ENCODE measurements at regions not wholly inside any gene's neighbourhood (a gene's known extent, or its start where the extent isn't known, plus 50 kb on each side); places are given as distances from the start of the nearest gene placed in this dataset.

DNA sequence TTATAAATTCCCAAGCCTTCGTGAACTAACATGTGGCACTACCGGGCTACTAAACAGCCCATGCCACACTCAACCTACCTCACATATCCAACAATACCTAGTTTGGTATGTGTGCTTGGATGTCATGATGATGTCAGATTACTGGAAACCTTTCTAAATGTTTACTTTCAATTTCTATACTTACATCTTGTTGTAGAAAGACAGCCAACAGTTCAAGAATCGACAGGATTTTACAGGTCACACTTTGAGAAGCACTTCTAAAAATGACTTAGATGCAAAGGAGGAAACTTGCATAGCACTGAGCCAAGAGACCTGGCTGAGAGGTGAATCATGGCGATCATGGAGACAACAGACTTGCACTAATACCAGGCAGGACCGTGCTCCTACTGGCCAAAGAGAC, 209.9 kb downstream of the COL4A1 start:
- FAIRE-seq, result no peak

DNA sequence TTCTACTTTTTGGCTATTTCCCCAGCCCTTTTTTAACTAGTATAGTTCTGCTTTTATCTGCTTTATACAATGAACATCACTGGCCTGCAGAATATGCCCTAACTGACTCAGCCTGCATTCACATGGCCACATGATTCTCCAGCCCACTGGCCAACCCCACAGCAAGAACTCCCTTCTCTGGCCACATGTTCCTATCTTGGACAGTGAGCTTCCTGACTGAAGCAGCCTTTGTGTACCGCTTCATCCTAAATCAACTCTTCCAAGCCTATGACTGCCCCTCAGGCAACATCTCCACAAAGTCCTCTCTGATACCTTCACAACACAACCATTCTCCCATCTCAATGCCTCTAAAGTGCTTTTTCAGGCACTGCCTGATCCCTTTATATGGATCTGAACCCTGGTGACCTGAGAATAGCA, 214.1 kb downstream of the COL4A1 start:
- no peak for FAIRE-seq

DNA sequence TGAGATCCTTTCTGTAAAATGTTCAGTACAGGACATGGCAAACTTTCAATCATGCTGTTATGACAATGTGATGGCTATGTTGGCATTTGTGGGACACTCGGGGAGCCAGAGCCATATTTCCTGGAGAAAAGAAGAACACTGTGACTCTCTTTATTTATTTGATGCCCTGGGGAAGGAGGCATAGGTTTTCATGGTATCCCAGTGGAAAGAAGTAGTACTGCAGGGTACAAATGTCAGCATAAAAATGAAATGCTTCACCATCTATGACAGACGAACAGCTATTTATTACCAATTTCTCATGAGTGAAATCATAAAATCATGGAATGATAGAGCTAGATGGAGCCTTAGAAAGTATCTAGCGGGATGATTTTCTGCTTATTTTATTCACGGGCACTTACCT, 217.1 kb downstream of the COL4A1 start:
- FAIRE-seq, result no peak

DNA sequence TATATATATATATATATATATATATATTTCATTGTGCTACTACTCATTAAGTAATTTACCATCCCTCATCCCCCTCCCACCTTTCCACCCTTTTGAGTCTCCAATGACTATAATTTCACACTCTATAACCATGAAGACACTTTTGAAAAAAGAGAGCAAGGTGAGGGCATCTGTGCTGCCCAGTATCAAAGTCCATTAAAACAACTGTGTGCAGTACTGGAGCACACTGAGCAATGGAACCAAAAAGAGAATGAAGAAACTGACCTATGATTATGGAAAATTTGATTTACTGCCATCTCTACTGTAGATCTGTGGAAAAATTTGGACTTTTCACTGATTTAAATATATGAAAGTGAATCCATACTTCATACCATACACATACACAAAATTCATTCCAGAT, 217.9 kb downstream of the COL4A1 start:
- no peak for FAIRE-seq

DNA sequence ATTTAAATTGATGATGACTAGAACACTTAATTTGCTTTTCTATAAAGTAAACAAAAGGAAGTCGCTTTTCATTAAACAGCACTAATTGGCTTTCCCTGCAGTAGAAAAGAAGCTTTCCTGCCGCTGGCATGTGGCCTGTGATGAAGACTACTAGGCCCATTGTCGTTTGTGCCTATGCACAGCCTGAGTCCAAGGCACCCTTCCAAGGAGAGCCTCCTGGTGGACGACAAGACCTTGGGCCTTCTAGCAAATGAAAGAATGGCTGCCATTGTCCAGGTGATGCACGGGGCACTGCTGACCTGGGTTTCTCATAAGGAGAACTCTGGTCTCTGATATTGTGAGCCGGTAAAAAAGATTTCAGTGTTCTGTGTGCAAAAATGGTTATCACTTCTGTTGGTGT, 233.0 kb downstream of the COL4A1 start:
- no peak for FAIRE-seq

DNA sequence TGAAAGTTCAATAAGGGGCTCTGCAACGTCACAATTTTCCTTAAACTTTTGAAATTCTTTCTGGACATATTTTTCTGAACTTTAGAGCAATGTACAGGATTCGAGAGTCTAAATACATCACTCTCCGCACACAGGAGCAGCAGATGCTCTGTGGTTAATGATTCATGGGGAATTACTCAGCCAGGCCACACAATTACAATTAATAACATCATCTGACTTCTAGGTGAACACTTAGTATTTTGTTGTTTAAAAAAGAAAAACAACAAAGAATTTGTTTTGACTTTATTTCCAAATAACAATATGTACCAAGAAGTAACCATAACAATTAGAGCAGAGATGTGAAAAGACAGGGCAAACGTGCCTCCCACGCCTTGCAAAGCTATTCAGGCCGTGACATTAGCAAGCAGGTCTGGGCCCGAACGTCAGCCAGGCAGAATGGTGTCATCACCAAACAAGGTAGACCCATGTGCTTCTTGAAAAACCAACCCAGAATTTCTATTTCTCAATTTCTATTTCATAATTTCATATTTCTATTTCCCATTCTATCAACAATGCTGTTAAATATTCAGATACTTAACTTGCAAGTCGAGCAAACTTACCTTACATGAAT, 236.3 kb downstream of the COL4A1 start:
- FAIRE-seq, result no peak

DNA sequence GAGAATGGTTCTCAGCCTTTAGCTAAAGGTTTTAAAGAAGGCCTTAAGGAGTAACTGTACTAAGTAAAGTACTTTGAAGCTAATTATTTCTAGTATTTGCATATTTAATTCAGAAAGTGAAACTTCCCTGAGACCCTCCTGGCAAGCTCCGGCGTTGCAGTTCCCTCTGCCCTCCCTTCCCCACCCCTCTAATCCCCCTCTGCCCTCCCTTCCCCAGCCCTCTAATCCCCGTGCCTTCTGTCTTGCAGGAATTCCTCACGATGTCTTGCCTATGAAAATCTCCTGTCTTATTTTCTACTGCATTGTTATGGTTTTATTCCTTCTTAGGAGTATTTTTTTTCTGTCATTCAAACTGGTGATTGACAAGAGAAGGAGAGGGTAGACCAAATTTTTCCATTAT, 236.9 kb downstream of the COL4A1 start:
- no peak for FAIRE-seq

DNA sequence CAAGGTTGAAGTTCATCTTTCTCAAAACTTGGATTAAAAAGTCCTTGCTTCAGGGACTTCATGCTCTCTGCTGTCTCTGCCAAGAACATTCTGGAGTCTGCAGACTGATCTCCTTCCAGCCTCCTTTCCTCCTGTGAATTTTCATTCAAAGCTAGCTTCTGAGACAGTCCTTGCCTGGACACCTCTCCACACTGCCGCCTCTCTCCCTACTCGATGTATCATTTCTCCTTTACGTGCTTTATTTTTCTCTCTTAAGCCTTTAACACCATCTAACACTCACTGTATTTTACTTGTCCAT, 238.8 kb downstream of the COL4A1 start:
- no peak for FAIRE-seq

DNA sequence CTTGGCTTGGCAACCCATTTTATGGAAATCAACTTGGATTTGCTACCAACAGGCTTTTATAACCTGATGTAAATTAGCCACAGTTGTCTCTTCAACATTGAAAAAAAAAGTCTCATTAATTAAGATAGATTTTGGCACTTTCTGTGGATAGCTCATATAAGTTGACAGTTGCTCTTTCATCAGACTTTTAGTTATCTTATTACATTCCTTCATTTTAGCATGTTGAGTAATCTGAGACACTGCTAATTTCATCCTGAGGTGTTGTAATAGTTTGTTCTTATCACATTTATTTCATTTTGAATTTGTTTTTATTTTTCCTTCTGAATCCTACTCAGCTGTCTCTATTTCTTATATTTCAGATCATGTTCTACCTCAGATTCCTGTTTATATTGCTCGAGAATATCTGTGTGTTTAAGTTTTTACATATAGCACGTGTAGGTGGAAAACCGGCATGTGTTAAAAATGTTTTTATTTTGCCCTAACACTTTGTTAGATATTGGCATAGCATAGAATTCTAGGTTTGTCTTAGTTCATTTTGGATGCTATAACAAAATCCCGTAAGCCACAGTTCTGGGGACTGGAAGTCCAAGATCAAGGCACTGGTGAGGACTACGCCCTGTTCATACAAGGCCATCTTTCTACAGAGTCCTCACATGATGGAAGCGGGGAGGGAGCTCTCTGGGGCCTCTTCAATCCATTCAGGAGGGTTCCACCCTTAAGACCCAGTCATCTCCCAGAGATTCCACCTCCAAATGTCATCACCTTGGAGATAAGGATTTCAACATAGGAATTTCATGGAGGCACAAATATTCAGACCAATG, 239.4 kb downstream of the COL4A1 start:
- FAIRE-seq, result no peak

DNA sequence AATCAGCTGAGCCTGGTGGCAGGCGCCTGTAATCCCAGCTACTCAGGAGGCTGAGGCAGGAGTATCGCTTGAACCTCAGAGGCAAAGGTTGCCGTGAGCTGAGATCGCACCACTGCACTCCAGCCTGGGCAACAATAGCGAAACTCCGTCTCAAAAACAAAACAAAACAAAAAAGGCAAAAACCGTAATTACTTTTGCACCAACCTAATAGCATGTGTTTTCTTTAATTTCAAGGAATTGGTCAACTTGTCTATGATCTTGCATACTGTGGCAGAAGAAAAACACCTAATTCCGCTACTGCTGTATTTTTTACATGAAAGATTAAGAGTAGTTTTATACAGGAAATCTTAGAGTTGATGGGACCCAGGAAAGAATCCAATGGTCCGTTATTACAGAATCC, 241.2 kb downstream of the COL4A1 start:
- FAIRE-seq, result no peak

DNA sequence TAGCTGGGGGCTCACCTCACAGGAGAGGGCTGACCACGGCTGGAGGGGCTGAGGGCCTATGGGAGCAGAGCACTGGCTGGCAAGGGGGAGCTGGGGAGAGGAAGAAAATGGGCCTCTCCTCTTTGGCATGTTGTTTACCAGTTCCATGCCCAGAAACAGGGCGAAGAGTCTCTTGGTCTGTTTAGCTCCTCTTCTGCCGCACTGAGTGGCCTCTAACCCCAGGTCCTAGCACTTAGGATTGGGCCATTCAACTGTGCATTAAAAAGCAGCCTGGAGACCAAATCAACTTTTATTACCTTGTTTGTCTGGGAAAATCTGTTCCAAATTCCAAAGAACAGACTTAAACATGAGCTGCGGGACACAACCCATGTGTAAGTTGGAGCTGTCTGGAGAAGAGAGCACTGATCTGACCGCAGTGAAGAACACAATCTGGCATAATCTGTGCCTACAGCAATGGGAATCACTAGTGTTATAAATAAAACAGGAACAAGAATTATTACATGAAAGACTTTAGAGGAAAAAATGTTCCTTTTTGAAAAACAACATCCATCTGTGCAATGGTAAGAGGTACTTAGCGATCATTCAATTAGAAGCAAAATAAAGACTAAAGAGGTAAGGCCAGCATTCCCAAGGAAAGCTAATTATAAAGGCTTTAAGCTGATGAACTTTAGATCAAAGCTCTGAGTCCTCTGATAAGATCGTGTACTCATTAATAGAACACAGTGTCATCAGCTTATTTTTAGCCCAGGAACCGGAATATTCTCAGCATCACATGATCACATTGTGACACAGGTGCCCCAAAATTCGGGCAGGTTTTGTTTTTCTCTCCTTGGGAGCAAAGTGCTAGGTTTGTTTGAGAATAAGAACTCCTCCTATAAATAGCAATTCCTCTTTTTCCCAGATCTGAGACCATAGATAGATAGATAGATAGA, 243.2 kb downstream of the COL4A1 start:
- no peak for FAIRE-seq

DNA sequence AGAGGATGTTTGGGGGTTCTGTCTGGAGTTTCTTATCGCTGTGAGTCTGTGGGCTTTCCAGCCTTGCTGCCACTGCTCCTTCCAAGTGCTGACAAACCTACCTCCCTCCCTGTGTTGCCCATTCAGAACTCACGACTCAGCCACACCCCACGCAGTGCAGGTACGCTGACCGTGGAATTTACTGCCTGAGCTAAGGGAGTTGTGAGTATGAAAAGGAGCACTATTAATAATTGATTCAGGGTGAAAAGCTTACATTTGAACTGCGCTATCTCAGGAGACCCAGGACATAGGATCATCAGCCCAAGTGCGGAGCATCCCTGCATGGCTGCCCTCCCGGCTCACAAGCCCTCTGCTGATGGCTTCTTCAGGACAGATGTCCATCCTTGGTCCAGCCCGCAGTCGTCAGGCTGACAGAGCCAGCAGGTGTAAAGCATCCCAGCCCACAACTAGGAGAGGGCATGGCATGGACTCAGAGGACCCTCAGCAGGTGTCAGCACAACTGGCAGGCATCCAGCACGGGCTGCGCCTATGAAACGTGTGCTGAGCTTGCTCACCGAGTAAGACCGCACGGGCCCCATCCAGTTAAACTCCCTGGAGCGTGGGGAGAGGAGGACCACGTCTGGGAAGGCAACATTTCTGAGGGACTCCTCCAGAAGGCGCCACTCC, 244.0 kb downstream of the COL4A1 start:
- FAIRE-seq, result no peak

DNA sequence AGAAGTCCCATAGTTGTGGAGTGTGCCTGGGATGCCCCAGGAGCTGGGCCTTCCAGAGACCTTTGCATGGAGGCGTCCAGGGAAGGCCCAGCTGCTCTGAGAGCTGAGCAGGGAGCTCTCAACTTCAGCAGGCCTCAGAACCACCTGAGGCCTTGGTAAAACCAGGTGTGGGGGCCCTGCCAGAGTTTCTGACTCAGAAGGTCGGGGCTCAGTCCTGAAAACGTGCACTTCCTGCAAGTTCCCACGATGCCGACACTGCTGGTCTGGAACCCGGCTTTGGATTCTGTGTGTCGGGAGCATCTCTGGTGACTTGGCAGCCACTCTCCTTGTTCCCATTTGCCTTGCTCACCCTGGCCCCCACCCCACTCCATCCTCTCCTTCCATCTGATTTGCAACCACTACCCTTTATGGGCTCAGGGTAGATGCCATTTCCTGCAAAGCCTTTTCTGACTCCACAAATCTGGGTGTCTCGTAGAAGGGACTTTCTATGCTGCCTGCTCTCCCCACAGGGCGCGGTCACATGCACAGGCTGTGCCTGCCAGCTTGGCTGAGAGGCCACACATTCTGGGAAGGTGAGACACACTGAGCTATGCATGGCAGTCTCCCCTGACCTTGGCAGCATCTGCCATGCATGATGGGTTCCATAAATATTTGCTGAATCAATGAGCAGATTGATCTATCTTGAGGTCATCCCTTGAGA, 244.7 kb downstream of the COL4A1 start:
- no peak for FAIRE-seq

DNA sequence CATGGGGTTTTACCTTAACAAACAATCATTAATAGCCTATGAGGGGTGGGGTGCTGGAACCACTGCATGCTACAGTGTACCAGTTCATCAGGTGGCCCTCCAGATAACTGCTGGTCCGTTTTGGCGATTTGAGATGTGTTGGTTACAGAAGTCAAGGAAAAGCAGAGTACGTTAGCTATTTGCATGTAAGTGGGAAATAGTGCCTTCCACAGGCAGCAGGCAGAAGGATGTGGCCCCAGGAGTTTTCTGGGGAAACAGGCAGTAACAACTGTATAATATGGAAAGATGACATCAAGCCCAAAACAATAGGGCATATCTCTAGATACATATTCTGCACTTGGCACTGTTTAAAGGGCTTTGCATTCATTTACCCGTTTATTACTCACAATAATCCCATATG, 245.7 kb downstream of the COL4A1 start:
- no peak for FAIRE-seq

DNA sequence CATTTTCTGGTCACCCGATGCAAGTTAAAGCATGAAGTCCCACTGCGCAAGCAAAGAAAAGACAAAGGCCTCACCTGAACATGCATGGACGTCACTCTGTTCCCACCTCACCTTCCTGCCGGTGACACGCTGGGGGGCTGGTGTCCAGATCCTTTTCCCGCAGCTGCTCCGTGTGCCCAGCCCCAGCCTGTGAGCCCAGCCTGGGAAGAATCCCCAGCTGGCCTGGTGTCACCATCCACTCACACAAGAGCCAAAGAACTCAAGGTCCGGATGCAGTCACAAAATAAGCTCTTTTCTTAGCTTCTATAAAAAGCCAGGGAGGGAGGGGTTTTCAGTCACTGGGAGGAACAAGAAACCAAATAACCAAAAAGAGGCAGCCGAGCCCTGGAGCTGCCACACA, 249.9 kb downstream of the COL4A1 start:
- no peak for FAIRE-seq

DNA sequence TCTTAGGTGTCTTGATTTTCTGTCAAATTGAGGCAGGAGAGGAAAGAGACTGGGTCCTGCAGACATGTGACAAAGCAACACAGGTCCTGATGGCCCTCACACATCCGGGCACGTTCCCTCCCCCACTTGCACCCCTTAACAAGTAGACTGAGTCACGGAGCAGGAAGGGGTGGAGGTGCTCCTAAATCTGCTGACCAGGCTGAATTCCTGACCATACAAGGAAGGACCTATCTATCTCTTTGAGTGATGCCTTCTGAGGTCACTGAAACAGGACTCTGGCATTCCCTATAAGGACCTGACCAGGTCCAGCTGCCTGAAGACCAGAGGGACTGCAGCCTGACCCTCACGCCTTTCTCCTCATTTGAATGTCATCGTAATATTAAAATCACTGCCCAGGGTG, 250.3 kb downstream of the COL4A1 start:
- no peak for FAIRE-seq

DNA sequence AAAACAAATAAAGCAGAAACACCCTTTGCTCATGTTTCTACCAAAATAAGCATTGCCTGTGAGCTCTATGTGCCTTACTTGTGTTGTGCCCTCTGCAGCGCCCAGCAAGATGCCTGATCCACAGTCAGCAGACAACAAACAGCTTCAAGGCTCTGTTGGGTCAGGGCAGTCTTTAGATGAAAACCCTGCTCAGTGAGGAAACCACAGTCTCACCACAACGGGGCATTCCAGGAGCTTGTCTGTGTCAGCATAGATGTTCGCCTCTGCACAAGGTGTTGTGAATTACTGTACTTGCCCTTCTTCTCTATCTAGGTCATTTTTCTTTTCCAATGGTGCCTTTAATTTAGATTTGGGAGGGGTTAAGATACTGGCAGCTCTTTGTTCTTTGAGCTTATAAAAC, 251.9 kb downstream of the COL4A1 start:
- no peak for FAIRE-seq

DNA sequence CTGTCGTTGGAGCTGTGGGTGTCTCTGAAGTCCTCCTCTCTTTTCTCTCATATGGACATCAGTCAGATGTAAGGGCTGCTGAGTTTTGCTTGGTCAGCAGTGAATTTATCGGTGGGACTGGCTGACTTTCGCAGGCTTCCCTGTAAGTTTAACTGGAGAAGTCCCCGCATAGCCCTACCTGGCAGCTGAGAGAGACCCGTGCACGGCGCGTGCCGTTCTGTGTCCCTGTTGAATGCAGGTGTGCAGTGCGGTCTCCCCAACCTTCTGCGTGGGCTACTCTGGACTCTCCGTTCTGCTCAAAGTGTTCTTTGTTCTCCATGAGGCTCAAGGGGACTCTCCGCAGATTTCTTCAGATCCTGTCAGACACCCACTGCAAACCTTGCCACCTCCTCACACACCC, 252.9 kb downstream of the COL4A1 start:
- no peak for FAIRE-seq

DNA sequence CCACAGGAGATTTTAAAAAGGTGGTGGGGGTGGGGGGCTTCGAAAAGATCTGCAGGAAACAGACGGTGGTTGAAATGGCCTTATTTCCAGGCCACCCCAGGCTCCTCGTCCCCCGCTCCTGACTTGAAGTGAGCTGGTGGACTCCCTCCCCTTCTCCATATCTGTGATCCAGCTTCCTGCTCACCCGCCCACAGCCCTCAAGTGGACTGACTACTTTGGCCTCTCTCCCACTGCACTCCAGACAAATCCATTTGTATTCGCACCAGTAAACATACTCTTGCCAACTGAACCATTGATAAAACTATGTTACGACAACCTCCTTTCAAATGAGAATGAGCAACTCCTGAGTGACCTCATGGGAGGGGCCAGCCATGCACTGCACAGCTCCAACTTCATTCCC, 259.5 kb downstream of the COL4A1 start:
- no peak for FAIRE-seq

DNA sequence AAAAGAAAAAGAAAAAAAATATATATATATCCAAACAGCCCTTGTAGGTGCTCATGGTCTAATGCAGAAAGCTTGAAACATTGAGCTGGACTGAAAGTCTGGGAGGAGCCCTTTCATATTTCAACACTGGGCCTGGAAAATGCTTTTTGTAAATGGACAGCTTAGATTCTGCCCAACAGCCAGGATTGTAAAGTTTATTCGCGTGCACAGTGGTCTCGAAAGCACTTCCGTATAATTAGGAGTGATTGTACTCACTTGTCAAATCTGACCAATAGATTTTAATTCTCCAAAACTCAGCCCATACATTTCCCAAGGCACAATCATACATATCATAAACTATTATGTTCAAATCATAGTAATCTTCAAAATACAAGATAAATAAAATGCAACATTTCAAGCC, 260.1 kb downstream of the COL4A1 start:
- FAIRE-seq, result no peak

DNA sequence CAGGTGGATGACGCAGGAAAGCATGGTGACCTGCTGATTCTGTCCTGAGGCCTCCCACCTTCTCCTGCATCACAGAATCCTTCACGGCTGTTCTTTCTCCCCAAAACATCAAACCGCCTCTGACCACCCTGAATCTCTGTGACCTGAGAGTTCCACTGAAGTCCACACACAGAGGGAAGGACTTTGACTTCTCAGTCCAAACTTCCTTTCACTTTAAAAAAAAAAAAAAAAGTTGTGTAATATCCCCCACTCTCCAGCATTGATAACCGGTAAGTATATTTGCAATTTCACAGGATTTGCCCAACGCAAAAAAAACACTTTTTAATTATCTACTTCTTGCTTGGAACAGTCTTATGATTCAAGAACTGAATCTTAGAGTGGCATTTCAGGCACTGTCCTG, 259.5 kb upstream of the IRS2 start:
- no peak for FAIRE-seq

DNA sequence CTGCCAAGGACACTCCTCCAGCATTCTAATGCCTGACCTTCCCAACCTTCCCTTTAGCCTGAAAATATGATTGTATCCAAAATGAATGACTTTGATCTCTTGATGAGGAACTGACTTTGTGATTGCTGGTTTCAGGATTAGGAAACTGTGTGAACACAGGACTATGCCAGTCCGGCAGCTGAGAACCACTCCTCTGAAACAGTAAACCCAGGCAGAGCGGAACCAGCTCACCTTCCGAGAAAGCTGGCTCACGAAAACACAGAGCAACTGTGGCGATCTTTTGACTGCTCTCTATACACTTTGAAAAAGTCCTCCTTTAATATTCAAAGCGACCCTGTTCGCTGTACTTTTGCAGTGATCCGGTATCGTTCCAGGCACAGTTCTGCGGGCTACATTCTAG, 258.8 kb upstream of the IRS2 start:
- no peak for FAIRE-seq
